ENCODE measurements at regions not wholly inside any gene's neighbourhood (a gene's known extent, or its start where the extent isn't known, plus 50 kb on each side); places are given as distances from the start of the nearest gene placed in this dataset.

- ATAC-seq (replicated peaks in 1 of 4) = no peak
- Mint-ChIP-seq H3K27ac (no peak overlapping the region), H3K9me3 (peaks cover 0 to 21% (median 0%) of the 10 kb centered on the region in 3 donors), H3K27me3 (peaks cover 2 to 4% of the 10 kb centered on the region in 2 donors), H3K4me1 (no peaks in the 10 kb centered on the region), H3K4me3 (no peak overlapping the region), H3K36me3 (no peaks in the 10 kb centered on the region)
- POLR2A ChIA-PET = no interaction called here
- no peaks in the 10 kb centered on the region for H3K36me3 ChIP-seq (ENCODE audit: control insufficient read depth in 2 of 2, extremely low read depth in 1 of 2, insufficient read depth in 1 of 2, low read length in 1 of 2)
- no peak for DNase-seq
- no peak overlapping the region for H3K27ac ChIP-seq (ENCODE audit: low read length)
- no peak overlapping the region for H3K4me3 ChIP-seq (ENCODE audit: control insufficient read depth in 1 of 2, extremely low read depth in 1 of 2, low read length in 1 of 2)
- H3K9me3 ChIP-seq = no peaks in the 10 kb centered on the region
- CTCF ChIA-PET = no interaction called here
- no peaks in the 10 kb centered on the region for H3K4me1 ChIP-seq (ENCODE audit: control insufficient read depth in 1 of 2, extremely low read depth in 1 of 2, insufficient read depth in 2 of 2, low read length in 2 of 2)
- H3K27me3 ChIP-seq (replicated peaks in 1 of 2; ENCODE audit: control insufficient read depth in 2 of 2, extremely low read depth in 1 of 2, insufficient read depth in 2 of 2, low read length in 1 of 2) = peaks cover 0 to 3% of the 10 kb centered on the region in 2 experiments
Measured at GRCh38 chr1:217342105-217342504, 288.8 kb downstream of the GPATCH2 start.

GRCh38 chr1:217336724-217337123, 294.2 kb downstream of the GPATCH2 start:
- H3K4me3 Mint-ChIP-seq = no peak overlapping the region
- Histone ChIP-seq H3K36me3 (ENCODE audit: control insufficient read depth in 2 of 2, extremely low read depth in 1 of 2, insufficient read depth in 1 of 2, low read length in 1 of 2) (no peaks in the 10 kb centered on the region), H3K27me3 (replicated peaks in 1 of 2; ENCODE audit: control insufficient read depth in 2 of 2, extremely low read depth in 1 of 2, insufficient read depth in 2 of 2, low read length in 1 of 2) (no peaks in the 10 kb centered on the region), H3K4me3 (ENCODE audit: control insufficient read depth in 1 of 2, extremely low read depth in 1 of 2, low read length in 1 of 2) (no peak overlapping the region), H3K27ac (ENCODE audit: low read length) (no peak overlapping the region), H3K4me1 (ENCODE audit: control insufficient read depth in 1 of 2, extremely low read depth in 1 of 2, insufficient read depth in 2 of 2, low read length in 2 of 2) (no peaks in the 10 kb centered on the region), H3K9me3 (no peaks in the 10 kb centered on the region)
- ChIA-PET CTCF (no interaction called here), POLR2A (no interaction called here)
- H3K9me3 Mint-ChIP-seq = peaks cover 0 to 12% (median 2%) of the 10 kb centered on the region in 3 donors
- no peaks in the 10 kb centered on the region for H3K27me3 Mint-ChIP-seq
- no CpG with 5 or more reads among the region's 4 CpGs for WGBS (ENCODE audit: insufficient coverage)
- no peak for ATAC-seq (replicated peaks in 1 of 4)
- no peaks in the 10 kb centered on the region for H3K36me3 Mint-ChIP-seq
- DNase-seq = no peak
- no peaks in the 10 kb centered on the region for H3K4me1 Mint-ChIP-seq
- H3K27ac Mint-ChIP-seq = no peak overlapping the region

GRCh38 chr1:217333939-217334338, 297.0 kb downstream of the GPATCH2 start:
- no peaks in the 10 kb centered on the region for H3K4me1 Mint-ChIP-seq
- no peaks in the 10 kb centered on the region for H3K9me3 ChIP-seq
- H3K36me3 ChIP-seq (ENCODE audit: control insufficient read depth in 2 of 2, extremely low read depth in 1 of 2, insufficient read depth in 1 of 2, low read length in 1 of 2) = no peaks in the 10 kb centered on the region
- H3K27me3 Mint-ChIP-seq = no peaks in the 10 kb centered on the region
- 64% methylated on average over 4 of the region's 6 CpGs for WGBS (ENCODE audit: insufficient coverage)
- ChIA-PET CTCF (no interaction called here), POLR2A (no interaction called here)
- H3K36me3 Mint-ChIP-seq = no peaks in the 10 kb centered on the region
- H3K9me3 Mint-ChIP-seq = peaks cover 5 to 22% (median 6%) of the 10 kb centered on the region in 3 donors
- ATAC-seq (replicated peaks in 1 of 4) (no peak), DNase-seq (no peak)
- no peaks in the 10 kb centered on the region for H3K4me1 ChIP-seq (ENCODE audit: control insufficient read depth in 1 of 2, extremely low read depth in 1 of 2, insufficient read depth in 2 of 2, low read length in 2 of 2)
- H3K27me3 ChIP-seq (replicated peaks in 1 of 2; ENCODE audit: control insufficient read depth in 2 of 2, extremely low read depth in 1 of 2, insufficient read depth in 2 of 2, low read length in 1 of 2) = no peaks in the 10 kb centered on the region
- H3K4me3 Mint-ChIP-seq = no peak overlapping the region
- H3K27ac ChIP-seq (ENCODE audit: low read length) = no peak overlapping the region
- no peak overlapping the region for H3K4me3 ChIP-seq (ENCODE audit: control insufficient read depth in 1 of 2, extremely low read depth in 1 of 2, low read length in 1 of 2)
- H3K27ac Mint-ChIP-seq = no peak overlapping the region

GRCh38 chr1:217332431-217333065, 298.3 kb downstream of the GPATCH2 start:
- no peaks in the 10 kb centered on the region for H3K36me3 Mint-ChIP-seq
- Histone ChIP-seq H3K27ac (ENCODE audit: low read length) (no peak overlapping the region), H3K4me3 (ENCODE audit: control insufficient read depth in 1 of 2, extremely low read depth in 1 of 2, low read length in 1 of 2) (no peak overlapping the region), H3K27me3 (replicated peaks in 1 of 2; ENCODE audit: control insufficient read depth in 2 of 2, extremely low read depth in 1 of 2, insufficient read depth in 2 of 2, low read length in 1 of 2) (no peaks in the 10 kb centered on the region), H3K9me3 (no peaks in the 10 kb centered on the region), H3K4me1 (ENCODE audit: control insufficient read depth in 1 of 2, extremely low read depth in 1 of 2, insufficient read depth in 2 of 2, low read length in 2 of 2) (no peaks in the 10 kb centered on the region), H3K36me3 (ENCODE audit: control insufficient read depth in 2 of 2, extremely low read depth in 1 of 2, insufficient read depth in 1 of 2, low read length in 1 of 2) (no peaks in the 10 kb centered on the region)
- H3K27ac Mint-ChIP-seq = no peak overlapping the region
- ChIA-PET POLR2A (no interaction called here), CTCF (no interaction called here)
- no peaks in the 10 kb centered on the region for H3K27me3 Mint-ChIP-seq
- no peak overlapping the region for H3K4me3 Mint-ChIP-seq
- peaks cover 5 to 15% (median 6%) of the 10 kb centered on the region in 3 donors for H3K9me3 Mint-ChIP-seq
- DNase-seq (no peak), ATAC-seq (replicated peaks in 1 of 4) (no peak)
- WGBS (ENCODE audit: insufficient coverage) = no CpG with 5 or more reads among the region's 4 CpGs
- H3K4me1 Mint-ChIP-seq = no peaks in the 10 kb centered on the region

GRCh38 chr1:217331698-217332097, 299.2 kb downstream of the GPATCH2 start:
- H3K27ac ChIP-seq (ENCODE audit: low read length) = no peak overlapping the region
- WGBS (ENCODE audit: insufficient coverage) = 82% methylated on average over 3 of the region's 4 CpGs

GRCh38 chr1:217327901-217328300, 303.0 kb downstream of the GPATCH2 start:
- no peaks in the 10 kb centered on the region for H3K4me1 ChIP-seq (ENCODE audit: control insufficient read depth in 1 of 2, extremely low read depth in 1 of 2, insufficient read depth in 2 of 2, low read length in 2 of 2)
- H3K36me3 ChIP-seq (ENCODE audit: control insufficient read depth in 2 of 2, extremely low read depth in 1 of 2, insufficient read depth in 1 of 2, low read length in 1 of 2) = no peaks in the 10 kb centered on the region
- 93% methylated on average over 3 of the region's 3 CpGs for WGBS (ENCODE audit: insufficient coverage)
- no peaks in the 10 kb centered on the region for H3K4me1 Mint-ChIP-seq
- peaks cover 5 to 14% (median 6%) of the 10 kb centered on the region in 3 donors for H3K9me3 Mint-ChIP-seq
- CTCF ChIA-PET = no interaction called here
- POLR2A ChIA-PET = no interaction called here
- no peak overlapping the region for H3K4me3 Mint-ChIP-seq
- H3K27ac Mint-ChIP-seq = no peak overlapping the region
- no peak overlapping the region for H3K4me3 ChIP-seq (ENCODE audit: control insufficient read depth in 1 of 2, extremely low read depth in 1 of 2, low read length in 1 of 2)
- H3K27me3 ChIP-seq (replicated peaks in 1 of 2; ENCODE audit: control insufficient read depth in 2 of 2, extremely low read depth in 1 of 2, insufficient read depth in 2 of 2, low read length in 1 of 2) = no peaks in the 10 kb centered on the region
- H3K27me3 Mint-ChIP-seq = no peaks in the 10 kb centered on the region
- no peak for DNase-seq
- no peak for ATAC-seq (replicated peaks in 1 of 4)
- no peaks in the 10 kb centered on the region for H3K9me3 ChIP-seq
- no peaks in the 10 kb centered on the region for H3K36me3 Mint-ChIP-seq
- H3K27ac ChIP-seq (ENCODE audit: low read length) = no peak overlapping the region

More at GRCh38 chr1:217331698-217332097, 299.2 kb downstream of the GPATCH2 start:
- Histone ChIP-seq H3K4me1 (ENCODE audit: control insufficient read depth in 1 of 2, extremely low read depth in 1 of 2, insufficient read depth in 2 of 2, low read length in 2 of 2) (no peaks in the 10 kb centered on the region), H3K27me3 (replicated peaks in 1 of 2; ENCODE audit: control insufficient read depth in 2 of 2, extremely low read depth in 1 of 2, insufficient read depth in 2 of 2, low read length in 1 of 2) (no peaks in the 10 kb centered on the region), H3K9me3 (no peaks in the 10 kb centered on the region), H3K36me3 (ENCODE audit: control insufficient read depth in 2 of 2, extremely low read depth in 1 of 2, insufficient read depth in 1 of 2, low read length in 1 of 2) (no peaks in the 10 kb centered on the region), H3K4me3 (ENCODE audit: control insufficient read depth in 1 of 2, extremely low read depth in 1 of 2, low read length in 1 of 2) (no peak overlapping the region)
- POLR2A ChIA-PET = no interaction called here
- no peaks in the 10 kb centered on the region for H3K4me1 Mint-ChIP-seq
- DNase-seq (no peak), ATAC-seq (replicated peaks in 1 of 4) (no peak)
- no peak overlapping the region for H3K4me3 Mint-ChIP-seq
- H3K9me3 Mint-ChIP-seq = peaks cover 5 to 15% (median 6%) of the 10 kb centered on the region in 3 donors
- no peak overlapping the region for H3K27ac Mint-ChIP-seq
- no peaks in the 10 kb centered on the region for H3K36me3 Mint-ChIP-seq
- H3K27me3 Mint-ChIP-seq = no peaks in the 10 kb centered on the region
- CTCF ChIA-PET = no interaction called here

- Mint-ChIP-seq H3K4me3 (no peak overlapping the region), H3K27ac (no peak overlapping the region), H3K27me3 (no peaks in the 10 kb centered on the region), H3K9me3 (peaks cover 0 to 3% (median 0%) of the 10 kb centered on the region in 3 donors), H3K36me3 (no peaks in the 10 kb centered on the region), H3K4me1 (no peaks in the 10 kb centered on the region)
- WGBS (ENCODE audit: insufficient coverage) = no CpG with 5 or more reads among the region's 2 CpGs
- ChIA-PET POLR2A (no interaction called here), CTCF (no interaction called here)
- H3K27me3 ChIP-seq (replicated peaks in 1 of 2; ENCODE audit: control insufficient read depth in 2 of 2, extremely low read depth in 1 of 2, insufficient read depth in 2 of 2, low read length in 1 of 2) = no peaks in the 10 kb centered on the region
- DNase-seq (no peak), ATAC-seq (replicated peaks in 1 of 4) (no peak)
- H3K9me3 ChIP-seq = no peaks in the 10 kb centered on the region
- no peaks in the 10 kb centered on the region for H3K4me1 ChIP-seq (ENCODE audit: control insufficient read depth in 1 of 2, extremely low read depth in 1 of 2, insufficient read depth in 2 of 2, low read length in 2 of 2)
- H3K4me3 ChIP-seq (ENCODE audit: control insufficient read depth in 1 of 2, extremely low read depth in 1 of 2, low read length in 1 of 2) = no peak overlapping the region
- H3K36me3 ChIP-seq (ENCODE audit: control insufficient read depth in 2 of 2, extremely low read depth in 1 of 2, insufficient read depth in 1 of 2, low read length in 1 of 2) = no peaks in the 10 kb centered on the region
- H3K27ac ChIP-seq (ENCODE audit: low read length) = no peak overlapping the region
Measured at GRCh38 chr1:217322834-217323233, 308.1 kb downstream of the GPATCH2 start.

Data from T-cell (primary cell).